Keratinocyte (primary cell): ENCODE measurements at regions not wholly inside any gene's neighbourhood (a gene's known extent, or its start where the extent isn't known, plus 50 kb on each side); places are given as distances from the start of the nearest gene placed in this dataset.

ENCODE experiments used
- DNase-seq: peaks from one replicate; pipeline ENCODE4 v3.0.0-alpha.2; 2011; ENCODE audit warnings: low read depth, missing footprints, low spot score
- FAIRE-seq: peaks from 2 replicates; lab custom pipeline; 2011; peaks lifted over from hg19 to GRCh38; lab: Jason Lieb, UNC
- H2AFZ ChIP-seq: 2 replicates; pipeline ENCODE4 v1.6.0; 2012; ENCODE audit warnings: low read length, control low read depth, inconsistent platforms; ENCODE audit not compliant: control insufficient read depth
- H3K27ac ChIP-seq: 2 replicates; pipeline ENCODE4 v1.5.1; 2011; ENCODE audit warnings: low read length; ENCODE audit not compliant: control insufficient read depth, insufficient read depth
- H3K27me3 ChIP-seq: 3 replicates; pipeline ENCODE4 v1.6.0; 2011; ENCODE audit warnings: low read length; ENCODE audit not compliant: control insufficient read depth, insufficient read depth; ENCODE audit errors: extremely low read depth
- H3K36me3 ChIP-seq, 2 experiments: 2 replicates in 1 of 2; 3 replicates in 1 of 2; pipeline ENCODE4 v1.5.1; 2011; ENCODE audit warnings: low read length in 2 of 2, mild to moderate bottlenecking in 1 of 2; ENCODE audit not compliant: control insufficient read depth in 2 of 2, insufficient read depth in 2 of 2; ENCODE audit errors: extremely low read depth in 1 of 2
- H3K4me1 ChIP-seq: 3 replicates; pipeline ENCODE4 v1.5.1; 2011; ENCODE audit warnings: low read length; ENCODE audit not compliant: control insufficient read depth, insufficient read depth; ENCODE audit errors: extremely low read depth
- H3K4me2 ChIP-seq: 3 replicates; pipeline ENCODE4 v1.6.0; 2011; ENCODE audit warnings: low read depth, low read length; ENCODE audit not compliant: control insufficient read depth, insufficient read depth; ENCODE audit errors: extremely low read depth
- H3K4me3 ChIP-seq, 3 experiments: fragments of 200-600 bp in 1 of 3; sonication (generic) in 1 of 3; 2 replicates in 2 of 3; 3 replicates in 1 of 3; pipeline ENCODE4 v1.5.1; 2011 to 2016; ENCODE audit warnings: low read length in 3 of 3, mild to moderate bottlenecking in 3 of 3, control low read depth in 2 of 3, inconsistent platforms in 1 of 3, low read depth in 1 of 3, mixed read lengths in 1 of 3, mixed run types in 1 of 3, moderate library complexity in 1 of 3; ENCODE audit not compliant: control insufficient read depth in 2 of 3, insufficient read depth in 2 of 3; ENCODE audit errors: extremely low read depth in 1 of 3
- H3K79me2 ChIP-seq: 2 replicates; pipeline ENCODE4 v1.6.0; 2012; ENCODE audit warnings: low read length; ENCODE audit not compliant: control insufficient read depth, insufficient read depth
- H3K9ac ChIP-seq: 3 replicates; pipeline ENCODE4 v1.6.0; 2011; ENCODE audit warnings: low read length; ENCODE audit not compliant: control insufficient read depth, insufficient read depth; ENCODE audit errors: extremely low read depth
- H3K9me1 ChIP-seq: 3 replicates; pipeline ENCODE4 v1.6.0; 2011; ENCODE audit warnings: low read length; ENCODE audit not compliant: control insufficient read depth, insufficient read depth; ENCODE audit errors: extremely low read depth
- H3K9me3 ChIP-seq: 2 replicates; pipeline ENCODE4 v1.5.1; 2012; ENCODE audit warnings: low read depth, low read length; ENCODE audit not compliant: control insufficient read depth
- H4K20me1 ChIP-seq: 3 replicates; pipeline ENCODE4 v1.6.0; 2011; ENCODE audit warnings: low read length; ENCODE audit not compliant: control insufficient read depth, insufficient read depth; ENCODE audit errors: extremely low read depth
- EZH2 ChIP-seq: IDR thresholded peaks from one replicate; pipeline ENCODE4 v1.6.1; 2012; ENCODE audit warnings: inconsistent platforms, mild to moderate bottlenecking, low read length, moderate library complexity
- dilution Hi-C: fragments of 300-500 bp; cut with MboI; formaldehyde crosslinking; loops from one replicate; pipeline ENCODE4 v1.7.0; 2020; ENCODE audit warnings: low sequenced_read_pairs; ENCODE audit not compliant: extremely low pct_ligation_motif_present
- TF ChIP-seq, protein P1 (sequence below), 3 experiments: IDR thresholded peaks in 1 of 3; conservative IDR thresholded peaks in 1 of 3; optimal IDR thresholded peaks in 1 of 3; 2 replicates in 2 of 3; 3 replicates in 1 of 3; pipeline versions ENCODE3 to v1.5.1; 2011; ENCODE audit warnings: low read length in 3 of 3, mild to moderate bottlenecking in 3 of 3, moderate library complexity in 2 of 3, control low read depth in 1 of 3, inconsistent platforms in 1 of 3; ENCODE audit not compliant: insufficient read depth in 2 of 3; ENCODE audit errors: extremely low read depth in 1 of 3

GRCh38 chr6:139623372-139623771, 248.9 kb upstream of the CITED2 start:
- Histone ChIP-seq H4K20me1 (no peaks in the 10 kb centered on the region), H2AFZ (no peak overlapping the region), H3K9me1 (no peaks in the 10 kb centered on the region), H3K79me2 (no peaks in the 10 kb centered on the region), H3K27me3 (no peaks in the 10 kb centered on the region), H3K9me3 (no peaks in the 10 kb centered on the region), H3K9ac (no peak overlapping the region), H3K4me2 (no peak overlapping the region), H3K4me3 (no peak overlapping the region), H3K4me1 (no peaks in the 10 kb centered on the region), H3K36me3 (no peaks in the 10 kb centered on the region), H3K27ac (no peak overlapping the region)
- dilution Hi-C loops = no loop called here
- FAIRE-seq (no peak), DNase-seq (no peak)
- TF ChIP-seq, protein P1, sequence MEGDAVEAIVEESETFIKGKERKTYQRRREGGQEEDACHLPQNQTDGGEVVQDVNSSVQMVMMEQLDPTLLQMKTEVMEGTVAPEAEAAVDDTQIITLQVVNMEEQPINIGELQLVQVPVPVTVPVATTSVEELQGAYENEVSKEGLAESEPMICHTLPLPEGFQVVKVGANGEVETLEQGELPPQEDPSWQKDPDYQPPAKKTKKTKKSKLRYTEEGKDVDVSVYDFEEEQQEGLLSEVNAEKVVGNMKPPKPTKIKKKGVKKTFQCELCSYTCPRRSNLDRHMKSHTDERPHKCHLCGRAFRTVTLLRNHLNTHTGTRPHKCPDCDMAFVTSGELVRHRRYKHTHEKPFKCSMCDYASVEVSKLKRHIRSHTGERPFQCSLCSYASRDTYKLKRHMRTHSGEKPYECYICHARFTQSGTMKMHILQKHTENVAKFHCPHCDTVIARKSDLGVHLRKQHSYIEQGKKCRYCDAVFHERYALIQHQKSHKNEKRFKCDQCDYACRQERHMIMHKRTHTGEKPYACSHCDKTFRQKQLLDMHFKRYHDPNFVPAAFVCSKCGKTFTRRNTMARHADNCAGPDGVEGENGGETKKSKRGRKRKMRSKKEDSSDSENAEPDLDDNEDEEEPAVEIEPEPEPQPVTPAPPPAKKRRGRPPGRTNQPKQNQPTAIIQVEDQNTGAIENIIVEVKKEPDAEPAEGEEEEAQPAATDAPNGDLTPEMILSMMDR (optimal IDR thresholded peaks at IDR 0.05 in 1 of 3, IDR thresholded peaks at IDR 0.05 in 1 of 3, conservative IDR thresholded peaks at IDR 0.05 in 1 of 3; ENCODE audit: extremely low read depth in 1 of 3, insufficient read depth in 2 of 3, low read length in 3 of 3) = no peak
- no peak for TF ChIP-seq EZH2

GRCh38 chr6:139613496-139613895, 239.0 kb upstream of the CITED2 start:
- dilution Hi-C loops = no loop called here
- Histone ChIP-seq H3K4me3 (no peak overlapping the region), H3K4me1 (no peaks in the 10 kb centered on the region), H3K27ac (no peak overlapping the region), H3K27me3 (no peaks in the 10 kb centered on the region), H3K9me3 (no peaks in the 10 kb centered on the region), H3K9ac (no peak overlapping the region), H3K4me2 (no peak overlapping the region), H2AFZ (no peak overlapping the region), H4K20me1 (no peaks in the 10 kb centered on the region), H3K9me1 (no peaks in the 10 kb centered on the region), H3K36me3 (no peaks in the 10 kb centered on the region), H3K79me2 (no peaks in the 10 kb centered on the region)
- TF ChIP-seq, protein P1 (optimal IDR thresholded peaks at IDR 0.05 in 1 of 3, IDR thresholded peaks at IDR 0.05 in 1 of 3, conservative IDR thresholded peaks at IDR 0.05 in 1 of 3; ENCODE audit: extremely low read depth in 1 of 3, insufficient read depth in 2 of 3, low read length in 3 of 3) = no peak
- no peak for TF ChIP-seq EZH2
- DNase-seq (no peak), FAIRE-seq (no peak)
